ENCODE measurements at regions not wholly inside any gene's neighbourhood (a gene's known extent, or its start where the extent isn't known, plus 50 kb on each side); places are given as distances from the start of the nearest gene placed in this dataset.

DNA sequence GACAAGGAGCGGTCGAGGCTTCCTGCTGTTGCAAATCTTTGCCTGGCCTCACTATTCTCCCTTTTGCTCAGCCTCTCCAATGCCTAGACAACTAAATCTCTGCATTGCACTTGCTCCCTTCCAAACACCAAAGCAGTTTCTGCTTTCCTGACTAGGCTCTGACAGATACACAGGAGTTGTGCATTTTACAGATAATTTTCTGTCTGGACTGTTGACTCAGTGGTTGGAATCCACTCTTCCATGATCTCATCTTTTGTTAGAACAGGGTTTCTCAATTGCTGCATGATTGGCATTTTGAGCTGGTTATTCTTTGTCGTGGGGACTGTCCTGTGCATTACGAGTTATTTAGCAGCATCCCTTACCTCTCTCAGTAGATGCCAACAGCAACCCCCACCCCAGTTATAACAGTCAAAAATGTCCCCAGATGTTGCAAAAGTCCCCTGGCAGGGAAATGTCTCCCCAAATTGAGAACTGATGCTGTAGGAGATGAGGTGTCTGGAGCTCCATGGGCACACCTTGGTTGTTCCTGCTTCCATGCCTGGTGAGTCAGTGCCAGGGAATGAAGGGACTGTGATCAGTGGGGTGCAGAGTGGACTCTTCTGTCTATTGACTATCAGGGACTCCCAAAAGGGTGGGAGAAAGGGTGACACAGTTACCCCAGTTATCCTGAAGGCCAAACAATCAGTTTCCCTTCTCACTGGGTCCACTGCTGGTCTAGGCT, 557.4 kb upstream of the PSMD7 start:
- peak overlapping the region; percentile 28 for H3K27ac ChIP-seq (ENCODE audit: poor library complexity, severe bottlenecking)
- no peak for DNase-seq (ENCODE audit: low spot score)
- no peaks in the 10 kb centered on the region for H3K27me3 ChIP-seq (ENCODE audit: insufficient read depth, poor library complexity, severe bottlenecking)
- no peak overlapping the region for H3K4me3 ChIP-seq (ENCODE audit: severe bottlenecking)
- H3K36me3 ChIP-seq (ENCODE audit: low read depth): no peaks in the 10 kb centered on the region
- peak; percentile 33; the same call in 2 of the 3 replicates for ATAC-seq (ENCODE audit: low read depth)
- TF ChIP-seq, protein P1, sequence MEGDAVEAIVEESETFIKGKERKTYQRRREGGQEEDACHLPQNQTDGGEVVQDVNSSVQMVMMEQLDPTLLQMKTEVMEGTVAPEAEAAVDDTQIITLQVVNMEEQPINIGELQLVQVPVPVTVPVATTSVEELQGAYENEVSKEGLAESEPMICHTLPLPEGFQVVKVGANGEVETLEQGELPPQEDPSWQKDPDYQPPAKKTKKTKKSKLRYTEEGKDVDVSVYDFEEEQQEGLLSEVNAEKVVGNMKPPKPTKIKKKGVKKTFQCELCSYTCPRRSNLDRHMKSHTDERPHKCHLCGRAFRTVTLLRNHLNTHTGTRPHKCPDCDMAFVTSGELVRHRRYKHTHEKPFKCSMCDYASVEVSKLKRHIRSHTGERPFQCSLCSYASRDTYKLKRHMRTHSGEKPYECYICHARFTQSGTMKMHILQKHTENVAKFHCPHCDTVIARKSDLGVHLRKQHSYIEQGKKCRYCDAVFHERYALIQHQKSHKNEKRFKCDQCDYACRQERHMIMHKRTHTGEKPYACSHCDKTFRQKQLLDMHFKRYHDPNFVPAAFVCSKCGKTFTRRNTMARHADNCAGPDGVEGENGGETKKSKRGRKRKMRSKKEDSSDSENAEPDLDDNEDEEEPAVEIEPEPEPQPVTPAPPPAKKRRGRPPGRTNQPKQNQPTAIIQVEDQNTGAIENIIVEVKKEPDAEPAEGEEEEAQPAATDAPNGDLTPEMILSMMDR (IDR thresholded peaks at IDR 0.05; ENCODE audit: poor library complexity, severe bottlenecking): no peak
- peaks cover 19% of the 10 kb centered on the region for H3K4me1 ChIP-seq (ENCODE audit: insufficient read depth, poor library complexity, severe bottlenecking)
- H3K9me3 ChIP-seq (ENCODE audit: severe bottlenecking): no peaks in the 10 kb centered on the region

DNA sequence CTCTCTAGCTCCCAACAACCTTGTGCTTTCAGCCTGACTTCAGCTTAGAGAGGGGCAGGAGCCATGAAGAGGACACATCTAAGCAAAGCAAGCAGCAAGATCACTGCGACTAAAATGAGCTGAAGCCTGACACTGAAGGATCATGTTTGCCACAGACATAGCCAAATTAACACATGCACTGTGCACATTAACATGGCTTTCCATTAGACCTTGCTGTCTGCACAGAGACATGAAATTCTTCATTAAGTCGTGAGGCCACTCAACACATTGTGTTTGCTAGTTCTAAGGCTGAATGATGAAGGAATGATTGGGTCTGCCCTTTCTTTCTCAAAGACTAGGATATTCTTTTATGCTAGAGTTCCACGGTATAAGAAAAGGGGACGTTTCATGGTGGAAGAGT, 558.3 kb upstream of the PSMD7 start:
- H3K9me3 ChIP-seq (ENCODE audit: severe bottlenecking): no peaks in the 10 kb centered on the region
- H3K4me1 ChIP-seq (ENCODE audit: insufficient read depth, poor library complexity, severe bottlenecking): peaks cover 23% of the 10 kb centered on the region
- no peak for DNase-seq (ENCODE audit: low spot score)
- no peak overlapping the region for H3K4me3 ChIP-seq (ENCODE audit: severe bottlenecking)
- no peak for ATAC-seq (ENCODE audit: low read depth)
- H3K27me3 ChIP-seq (ENCODE audit: insufficient read depth, poor library complexity, severe bottlenecking): no peaks in the 10 kb centered on the region
- TF ChIP-seq, protein P1 (IDR thresholded peaks at IDR 0.05; ENCODE audit: poor library complexity, severe bottlenecking): no peak
- no peak overlapping the region for H3K27ac ChIP-seq (ENCODE audit: poor library complexity, severe bottlenecking)
- no peaks in the 10 kb centered on the region for H3K36me3 ChIP-seq (ENCODE audit: low read depth)

DNA sequence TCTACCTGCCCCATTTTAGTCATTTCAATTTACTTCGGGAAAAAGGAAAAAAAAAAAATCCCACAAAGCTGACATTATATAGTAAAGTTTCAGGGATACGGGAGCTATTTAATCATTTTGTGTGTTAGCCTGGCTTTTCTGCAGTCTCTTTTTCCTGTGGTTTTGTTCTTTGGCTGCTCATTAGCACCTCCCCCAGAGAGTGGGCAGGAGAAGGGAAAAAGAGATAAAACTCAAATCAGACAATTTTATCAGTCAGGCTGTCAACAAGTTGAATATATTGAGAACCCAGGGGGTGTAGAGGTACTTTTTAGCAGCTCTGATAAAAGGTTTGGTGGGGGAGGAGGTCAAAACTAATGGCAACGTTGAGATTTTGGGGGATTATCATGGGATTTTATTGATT, 559.0 kb upstream of the PSMD7 start:
- H3K4me3 ChIP-seq (ENCODE audit: severe bottlenecking): no peak overlapping the region
- TF ChIP-seq, protein P1 (IDR thresholded peaks at IDR 0.05; ENCODE audit: poor library complexity, severe bottlenecking): no peak
- no peak for ATAC-seq (ENCODE audit: low read depth)
- no peak overlapping the region for H3K27ac ChIP-seq (ENCODE audit: poor library complexity, severe bottlenecking)
- no peaks in the 10 kb centered on the region for H3K27me3 ChIP-seq (ENCODE audit: insufficient read depth, poor library complexity, severe bottlenecking)
- no peak for DNase-seq (ENCODE audit: low spot score)
- no peaks in the 10 kb centered on the region for H3K36me3 ChIP-seq (ENCODE audit: low read depth)
- peaks cover 5% of the 10 kb centered on the region for H3K9me3 ChIP-seq (ENCODE audit: severe bottlenecking)
- peaks cover 23% of the 10 kb centered on the region for H3K4me1 ChIP-seq (ENCODE audit: insufficient read depth, poor library complexity, severe bottlenecking)

DNA sequence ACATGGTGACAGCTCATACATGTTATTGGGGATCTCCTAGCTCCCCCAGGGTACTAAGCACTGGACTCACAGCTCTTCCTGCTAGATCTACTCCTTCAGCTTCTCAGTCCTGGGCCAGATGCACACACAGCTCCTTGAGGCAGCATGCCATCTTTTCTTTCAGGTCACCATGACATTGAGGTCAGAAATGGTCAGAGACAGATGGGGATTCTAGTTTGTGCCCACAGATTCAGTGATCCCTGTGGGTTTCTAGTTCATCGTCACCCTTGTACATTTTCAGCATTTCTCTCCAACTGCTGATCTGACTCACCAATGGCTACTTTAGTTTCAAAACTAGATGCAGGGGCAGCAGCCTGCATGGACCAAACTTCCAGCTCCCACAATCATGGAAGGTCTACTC, 560.7 kb upstream of the PSMD7 start:
- TF ChIP-seq, protein P1 (IDR thresholded peaks at IDR 0.05; ENCODE audit: poor library complexity, severe bottlenecking): no peak
- Histone ChIP-seq H3K27ac (ENCODE audit: poor library complexity, severe bottlenecking) (peak overlapping the region; percentile 77), H3K36me3 (ENCODE audit: low read depth) (no peaks in the 10 kb centered on the region), H3K4me3 (ENCODE audit: severe bottlenecking) (no peak overlapping the region), H3K9me3 (ENCODE audit: severe bottlenecking) (peaks cover 5% of the 10 kb centered on the region), H3K4me1 (ENCODE audit: insufficient read depth, poor library complexity, severe bottlenecking) (peaks cover 23% of the 10 kb centered on the region), H3K27me3 (ENCODE audit: insufficient read depth, poor library complexity, severe bottlenecking) (no peaks in the 10 kb centered on the region)
- ATAC-seq (ENCODE audit: low read depth): no peak
- DNase-seq (ENCODE audit: low spot score): no peak

DNA sequence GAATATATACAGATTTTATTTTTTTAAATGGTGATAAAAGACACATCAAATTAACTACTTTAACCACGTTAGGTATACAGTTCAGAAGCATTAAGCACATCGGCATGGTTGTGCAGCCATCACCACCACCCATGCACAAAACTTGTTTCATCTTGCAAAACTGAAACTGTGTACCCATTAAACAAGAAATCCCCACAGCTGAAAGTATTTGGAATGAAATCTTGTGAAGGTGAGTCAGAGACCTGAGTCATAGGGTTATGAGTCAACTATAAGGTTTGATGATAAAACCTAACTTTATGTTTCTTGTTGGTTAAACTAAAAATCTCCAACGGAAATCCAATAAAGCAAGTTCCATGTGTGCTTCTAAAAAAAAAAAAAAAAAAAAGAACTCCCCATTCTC, 561.6 kb upstream of the PSMD7 start:
- Histone ChIP-seq H3K27ac (ENCODE audit: poor library complexity, severe bottlenecking) (peak overlapping the region; percentile 77), H3K36me3 (ENCODE audit: low read depth) (no peaks in the 10 kb centered on the region), H3K9me3 (ENCODE audit: severe bottlenecking) (peaks cover 5% of the 10 kb centered on the region), H3K27me3 (ENCODE audit: insufficient read depth, poor library complexity, severe bottlenecking) (no peaks in the 10 kb centered on the region), H3K4me1 (ENCODE audit: insufficient read depth, poor library complexity, severe bottlenecking) (peaks cover 23% of the 10 kb centered on the region), H3K4me3 (ENCODE audit: severe bottlenecking) (no peak overlapping the region)
- TF ChIP-seq, protein P1 (IDR thresholded peaks at IDR 0.05; ENCODE audit: poor library complexity, severe bottlenecking): no peak
- DNase-seq (ENCODE audit: low spot score): no peak
- peak; percentile 96 for ATAC-seq (ENCODE audit: low read depth)
